ENCODE measurements at regions not wholly inside any gene's neighbourhood (a gene's known extent, or its start where the extent isn't known, plus 50 kb on each side); places are given as distances from the start of the nearest gene placed in this dataset.

DNA sequence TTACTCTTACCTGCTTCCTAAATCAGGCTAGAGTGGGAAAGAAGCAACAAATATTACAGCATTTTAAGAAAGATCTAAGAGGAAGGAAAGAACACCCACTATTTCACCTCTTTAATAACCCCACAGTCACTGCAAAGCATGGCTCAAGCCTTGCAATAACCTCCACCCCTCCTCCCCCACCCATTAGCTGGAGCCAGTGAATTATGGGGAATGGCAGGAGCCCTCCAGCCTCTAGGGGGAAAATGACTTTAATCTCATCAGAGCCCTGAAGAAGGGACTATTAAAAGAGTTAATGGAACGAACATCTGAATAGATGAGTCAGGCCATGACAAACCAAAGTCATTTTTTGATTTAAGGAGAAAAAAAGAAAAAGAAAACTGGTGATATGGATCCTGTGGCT lies 630.7 kb upstream of the PLXNA2 start:
- DNase-seq (ENCODE audit: low read depth in 2 of 3, low spot score in 2 of 3) = no peak

DNA sequence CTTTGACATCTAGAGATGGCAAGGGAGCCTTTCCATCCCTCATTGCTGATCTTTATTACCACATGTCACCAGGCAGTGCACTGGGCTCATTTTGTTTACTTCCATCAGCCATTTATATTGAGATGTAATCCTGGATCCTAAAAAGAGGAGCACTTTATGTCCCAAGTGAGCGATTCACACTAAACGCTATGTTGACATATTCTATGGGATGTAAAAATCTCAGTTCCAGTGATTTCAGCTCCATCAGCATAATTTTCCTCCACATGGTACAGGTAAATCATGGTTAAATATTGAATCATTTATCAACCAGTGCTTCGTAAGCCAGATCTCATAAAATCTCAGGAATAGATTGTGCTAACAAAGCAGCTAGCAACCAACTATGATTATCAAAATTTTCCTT lies 634.8 kb upstream of the PLXNA2 start:
- no peak for DNase-seq (ENCODE audit: low read depth in 2 of 3, low spot score in 2 of 3)

DNA sequence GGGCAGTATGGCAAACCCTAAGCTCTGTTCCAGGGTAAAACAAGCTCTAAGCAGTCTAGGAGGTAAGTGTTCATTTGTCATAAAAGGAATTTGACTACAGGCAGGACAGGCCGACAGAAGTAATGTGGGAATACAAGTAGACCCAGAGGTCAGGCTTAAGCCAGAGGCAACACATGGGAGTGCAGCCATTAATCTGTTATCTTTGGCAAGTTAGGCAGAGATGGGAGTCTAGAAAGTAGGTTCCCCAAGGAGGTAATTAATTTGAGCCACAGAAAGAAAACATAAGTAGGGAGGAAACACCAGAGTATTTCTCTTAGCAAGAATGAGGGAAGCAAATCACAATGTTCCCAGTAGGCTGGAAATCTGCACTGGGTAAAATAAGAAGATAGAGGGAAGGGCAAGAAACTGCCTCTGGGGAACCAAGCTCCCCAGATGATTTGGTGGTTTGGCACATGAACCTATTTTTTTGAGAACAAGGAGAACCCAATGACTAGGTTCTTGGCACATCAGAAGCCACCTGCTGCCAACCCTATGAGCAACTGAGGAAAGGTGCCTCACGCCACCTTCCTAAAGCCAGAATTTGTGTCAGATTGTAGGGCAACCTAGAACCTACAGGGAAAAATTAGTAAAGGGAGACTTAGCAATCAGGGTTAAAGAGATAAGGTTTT lies 636.4 kb upstream of the PLXNA2 start:
- DNase-seq (ENCODE audit: low read depth in 2 of 3, low spot score in 2 of 3) = no peak

DNA sequence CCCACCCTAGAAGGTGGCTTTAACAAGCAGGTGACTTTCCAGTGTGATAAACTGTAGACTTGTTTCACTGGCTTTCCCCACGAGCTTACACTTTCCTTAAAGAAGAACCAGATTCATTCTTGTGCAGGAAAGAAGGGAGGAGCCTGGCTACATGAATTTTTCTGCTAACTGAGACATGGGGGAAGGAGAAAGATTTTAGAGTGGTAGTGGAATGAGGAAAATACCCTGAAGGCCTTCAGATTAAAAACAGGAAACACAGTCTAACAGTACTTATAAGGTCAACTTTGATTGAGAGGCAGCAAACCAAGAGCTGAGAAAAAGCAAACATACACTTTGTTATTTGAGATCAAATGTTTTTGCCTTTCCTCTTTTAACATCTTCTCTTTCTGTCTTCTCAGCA lies 640.9 kb upstream of the PLXNA2 start:
- DNase-seq (ENCODE audit: low read depth in 2 of 3, low spot score in 2 of 3) = no peak

DNA sequence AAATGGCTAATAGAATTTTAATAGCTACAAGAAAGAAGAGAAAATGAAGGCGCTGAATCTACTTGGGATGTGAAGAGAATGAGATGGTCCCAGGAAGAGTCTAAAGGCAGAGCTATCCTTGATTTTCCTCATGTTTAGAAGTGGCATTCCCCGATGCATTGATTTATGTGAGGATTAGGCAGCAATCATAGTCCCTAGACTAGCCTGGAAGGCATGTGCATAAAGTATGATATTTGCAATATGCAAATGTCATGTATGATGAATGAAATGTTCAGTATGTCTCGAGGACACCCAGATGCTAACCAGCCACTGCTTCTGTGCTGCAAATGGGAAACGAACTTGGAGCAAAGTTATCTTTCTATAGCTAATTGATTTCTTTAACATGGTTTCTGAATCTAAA lies 641.5 kb upstream of the PLXNA2 start:
- no peak for DNase-seq (ENCODE audit: low read depth in 2 of 3, low spot score in 2 of 3)

DNA sequence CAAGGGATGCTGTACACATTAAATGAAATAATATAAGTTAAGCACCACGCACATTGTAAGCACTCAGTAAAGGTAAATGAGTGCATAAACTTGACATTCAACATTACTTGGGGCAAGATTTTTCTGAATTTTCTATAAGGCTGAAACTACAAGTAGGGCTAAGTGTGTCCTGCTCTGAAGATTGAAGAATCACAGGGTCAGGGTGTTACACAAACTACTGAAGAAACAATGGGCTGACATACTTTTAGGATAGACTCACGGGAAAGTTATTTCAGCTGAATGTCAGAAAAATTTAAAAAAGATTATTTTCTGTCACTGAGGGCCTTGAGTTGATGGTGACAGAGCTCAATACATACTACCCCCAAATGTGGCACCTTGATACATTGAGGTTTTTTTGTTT lies 644.2 kb upstream of the PLXNA2 start:
- DNase-seq (ENCODE audit: low read depth in 2 of 3, low spot score in 2 of 3) = no peak

DNA sequence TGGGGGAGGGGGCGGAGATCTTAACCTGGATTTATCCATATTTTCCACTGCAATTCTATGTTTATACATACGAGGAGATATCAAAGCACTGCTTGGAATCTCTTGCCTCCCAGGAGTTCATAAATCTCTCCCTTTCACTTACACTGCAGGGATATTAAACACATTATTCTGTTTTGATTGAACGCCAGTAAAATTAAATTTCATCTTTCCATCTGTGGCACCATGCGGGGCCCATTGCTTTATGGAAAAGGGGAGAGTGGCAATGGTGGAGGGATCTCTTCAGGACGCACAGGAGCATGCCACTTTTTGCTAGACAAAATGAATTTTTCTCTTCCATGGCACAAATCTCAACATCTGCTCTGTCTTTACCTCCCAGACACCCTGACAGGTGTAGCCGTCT lies 648.0 kb upstream of the PLXNA2 start:
- no peak for DNase-seq (ENCODE audit: low read depth in 2 of 3, low spot score in 2 of 3)

DNA sequence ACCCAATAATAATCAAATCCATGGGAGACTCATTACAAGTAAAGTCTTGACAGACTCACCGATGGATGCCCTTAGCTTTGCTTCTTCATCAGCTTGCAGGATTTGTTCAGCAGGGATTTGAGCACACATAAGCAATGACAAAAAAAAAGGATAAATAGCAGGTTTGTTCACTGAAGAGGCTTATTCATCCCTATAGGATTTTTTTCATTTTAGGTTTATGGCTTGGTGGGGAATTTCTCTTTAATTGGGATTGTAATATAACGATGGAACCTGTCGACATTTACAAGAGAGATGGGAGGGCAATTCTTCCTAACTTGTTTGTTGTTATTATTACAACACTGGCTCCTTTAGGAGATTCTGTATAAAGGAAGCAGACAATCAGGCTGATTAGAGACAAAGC lies 649.1 kb upstream of the PLXNA2 start:
- no peak for DNase-seq (ENCODE audit: low read depth in 2 of 3, low spot score in 2 of 3)

DNA sequence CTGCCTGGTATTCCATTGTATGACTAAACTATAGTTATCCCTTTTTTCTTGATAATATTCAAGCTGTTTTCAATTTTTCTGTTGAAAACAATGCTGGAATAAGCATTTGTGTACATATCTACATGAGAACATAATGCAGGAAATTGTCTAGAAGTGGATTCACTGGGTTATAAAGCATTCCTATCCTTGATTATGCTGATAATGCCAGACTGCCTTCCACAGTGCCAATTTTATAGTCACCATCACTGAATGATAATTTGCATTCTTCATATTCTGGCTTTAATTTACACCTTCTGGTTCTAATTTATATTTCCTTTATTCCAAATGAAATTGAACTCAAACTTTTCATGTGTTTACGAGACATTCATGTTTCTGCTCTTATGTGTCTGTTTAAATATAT lies 651.0 kb upstream of the PLXNA2 start:
- DNase-seq (ENCODE audit: low read depth in 2 of 3, low spot score in 2 of 3) = no peak

DNA sequence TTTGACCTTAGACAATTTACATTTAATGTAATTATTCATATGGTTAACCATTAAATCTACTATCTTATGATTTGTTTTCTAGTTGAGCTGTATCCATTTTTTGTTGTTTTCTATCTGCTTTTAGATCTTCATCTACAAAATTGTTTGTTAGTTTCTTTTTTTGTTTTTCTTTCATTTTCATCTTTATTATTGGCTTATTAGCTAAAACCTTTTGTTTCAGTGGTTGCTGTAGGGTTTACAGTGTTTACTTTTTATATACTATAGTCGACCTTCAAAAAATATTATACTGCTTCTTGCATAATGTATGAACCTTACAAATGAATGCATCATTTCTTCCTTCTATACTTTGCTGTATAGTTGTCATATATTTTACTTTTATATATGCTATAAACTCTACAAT lies 651.6 kb upstream of the PLXNA2 start:
- DNase-seq (ENCODE audit: low read depth in 2 of 3, low spot score in 2 of 3) = no peak

DNA sequence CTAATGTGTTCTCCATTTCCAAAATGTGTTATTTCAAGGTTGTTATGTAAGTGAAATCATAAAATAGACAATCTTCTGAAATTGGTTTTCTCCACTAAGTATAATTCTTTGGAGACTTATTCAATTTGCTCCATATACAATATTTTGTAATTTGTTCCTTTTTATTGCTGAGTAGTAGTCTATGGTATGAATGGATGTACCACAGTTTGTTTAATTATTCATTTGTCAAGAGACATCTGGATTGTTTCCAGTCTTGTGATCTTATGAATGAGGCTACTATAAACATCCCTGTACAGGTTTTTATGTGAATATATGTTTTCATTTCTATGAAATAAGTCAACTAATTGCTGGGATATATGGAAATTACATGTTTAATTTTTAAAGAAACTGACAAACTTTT lies 652.6 kb upstream of the PLXNA2 start:
- no peak for DNase-seq (ENCODE audit: low read depth in 2 of 3, low spot score in 2 of 3)

DNA sequence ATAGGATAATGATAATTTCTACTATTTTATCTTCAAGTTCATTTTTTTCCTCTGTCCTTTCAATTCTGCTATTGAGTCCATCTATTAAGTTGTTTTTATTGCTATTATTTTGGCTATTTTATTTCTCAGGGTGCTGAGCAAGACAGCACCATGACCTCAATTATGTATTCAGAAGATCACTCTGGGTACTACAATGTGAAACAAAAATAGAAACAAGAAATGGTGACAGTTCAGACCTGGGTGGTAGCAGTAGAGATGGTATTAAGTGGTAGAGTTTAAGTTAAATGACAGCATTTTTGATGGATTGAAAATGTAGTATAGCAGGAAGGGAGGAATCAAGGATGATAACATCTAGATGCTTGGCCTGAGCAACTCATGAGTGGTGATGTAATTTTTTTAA lies 655.3 kb upstream of the PLXNA2 start:
- no peak for DNase-seq (ENCODE audit: low read depth in 2 of 3, low spot score in 2 of 3)

DNA sequence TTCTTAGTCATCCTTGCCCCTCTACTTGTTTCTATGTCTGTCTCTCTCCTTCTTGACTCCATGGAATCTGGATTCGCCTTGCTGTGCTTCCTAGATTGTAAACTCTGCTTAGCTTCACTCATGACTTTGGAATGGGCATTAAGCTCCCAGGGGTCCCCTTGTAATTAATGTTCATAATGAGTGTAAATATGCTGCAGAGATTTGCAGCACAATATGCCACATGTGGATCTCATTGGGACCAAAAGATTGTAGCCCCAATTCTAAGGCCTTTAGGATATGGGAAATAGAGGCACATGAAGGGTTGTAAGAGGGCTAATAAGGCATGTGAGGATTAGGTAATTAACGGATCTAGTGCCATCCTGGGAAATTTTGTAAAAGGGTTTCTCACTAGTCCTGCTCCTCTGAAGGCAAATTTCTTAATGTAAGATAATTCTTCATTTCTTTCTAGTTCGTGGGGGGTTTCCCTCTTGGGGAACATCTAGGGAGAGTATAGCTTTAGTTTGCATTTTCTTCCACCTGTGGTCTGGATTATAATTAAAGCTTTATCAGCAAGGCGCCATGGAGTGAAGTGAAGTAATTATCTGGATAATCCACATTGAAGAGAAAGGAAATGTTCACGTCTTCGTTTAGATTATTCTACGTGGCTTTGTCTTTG lies 659.2 kb upstream of the PLXNA2 start:
- no peak for DNase-seq (ENCODE audit: low read depth in 2 of 3, low spot score in 2 of 3)

DNA sequence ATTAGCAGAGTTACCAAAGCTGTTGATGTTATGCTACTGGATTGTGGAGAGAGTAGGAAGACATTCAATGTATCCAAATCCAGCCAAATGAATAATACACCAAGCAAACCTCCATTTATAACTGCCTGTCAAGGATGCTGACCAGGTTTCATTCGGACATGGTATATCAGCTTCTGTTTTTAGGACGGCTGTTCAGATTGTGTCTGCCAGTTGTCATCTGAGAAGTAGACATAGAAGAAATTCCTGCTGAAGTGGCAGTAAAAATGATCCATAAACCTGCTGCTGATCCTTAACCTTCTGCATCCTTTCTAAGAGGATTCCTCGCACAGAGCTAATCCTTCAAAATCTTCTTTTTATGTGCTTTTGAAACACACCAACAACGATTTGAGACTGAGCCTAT lies 663.6 kb upstream of the PLXNA2 start:
- no peak for DNase-seq (ENCODE audit: low read depth in 2 of 3, low spot score in 2 of 3)

DNA sequence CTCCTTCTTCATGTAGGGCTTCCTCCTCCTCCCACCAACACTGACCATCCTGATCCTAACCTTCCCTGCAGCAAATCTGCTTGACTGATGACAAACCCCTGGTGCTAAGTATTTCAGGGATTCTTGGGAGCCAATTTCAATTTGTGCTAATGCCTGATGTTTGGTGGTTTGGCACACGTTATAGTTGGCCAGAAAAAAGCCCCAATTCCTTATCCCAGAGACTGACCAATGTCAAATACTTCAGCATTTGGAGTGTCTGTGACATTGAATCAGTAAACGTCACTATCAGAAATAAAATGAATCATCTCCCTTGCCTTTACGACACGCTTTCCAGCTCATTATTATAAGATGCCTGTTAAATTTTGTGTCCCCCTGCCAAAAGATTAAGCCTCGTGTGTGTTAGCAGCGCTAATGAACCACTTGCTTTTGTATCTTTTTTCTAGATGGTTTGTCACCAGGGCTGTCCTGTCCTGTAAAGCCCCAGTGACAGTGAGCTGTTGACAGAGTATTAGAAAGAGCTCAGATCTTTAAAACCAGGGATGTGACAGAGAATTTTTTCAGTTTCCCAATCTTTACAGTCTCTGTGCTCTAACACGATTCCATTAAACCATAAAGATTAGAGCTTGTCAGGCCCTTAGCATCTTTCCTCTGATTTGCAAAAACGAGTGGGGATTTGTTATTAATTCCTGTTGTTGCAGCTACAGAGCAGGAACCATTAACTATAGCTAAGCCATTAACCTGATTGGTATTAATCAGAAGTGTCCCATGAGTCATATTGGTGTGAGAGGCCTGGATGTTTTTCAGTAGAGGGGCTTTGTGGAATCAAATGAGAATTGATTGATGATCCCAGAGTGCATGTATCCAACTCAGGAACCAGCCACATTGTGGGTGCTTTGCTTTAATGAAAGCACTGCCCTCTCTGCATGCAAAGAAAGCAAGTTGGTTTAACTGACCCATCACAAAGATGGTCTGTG lies 665.1 kb upstream of the PLXNA2 start:
- DNase-seq (ENCODE audit: low read depth in 2 of 3, low spot score in 2 of 3) = no peak

DNA sequence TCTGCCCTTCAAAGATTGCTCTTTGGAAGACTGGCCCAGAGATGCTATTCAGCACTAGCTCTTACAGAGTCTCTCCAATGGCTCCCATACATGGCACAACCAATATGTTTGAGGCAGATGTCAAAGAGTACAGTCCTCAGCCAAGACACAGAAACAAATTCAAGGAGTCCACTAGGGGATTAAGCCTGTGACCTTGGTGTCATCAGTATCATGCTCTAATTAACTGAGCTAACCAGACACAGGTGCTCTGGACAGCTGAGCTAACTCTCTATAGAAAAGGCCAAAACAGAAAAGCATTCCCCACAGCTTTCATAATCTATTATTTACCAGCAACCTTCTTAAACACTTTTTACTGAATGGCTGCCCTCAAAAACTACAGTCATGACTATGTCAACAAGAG lies 666.0 kb upstream of the PLXNA2 start:
- DNase-seq (ENCODE audit: low read depth in 2 of 3, low spot score in 2 of 3) = no peak

DNA sequence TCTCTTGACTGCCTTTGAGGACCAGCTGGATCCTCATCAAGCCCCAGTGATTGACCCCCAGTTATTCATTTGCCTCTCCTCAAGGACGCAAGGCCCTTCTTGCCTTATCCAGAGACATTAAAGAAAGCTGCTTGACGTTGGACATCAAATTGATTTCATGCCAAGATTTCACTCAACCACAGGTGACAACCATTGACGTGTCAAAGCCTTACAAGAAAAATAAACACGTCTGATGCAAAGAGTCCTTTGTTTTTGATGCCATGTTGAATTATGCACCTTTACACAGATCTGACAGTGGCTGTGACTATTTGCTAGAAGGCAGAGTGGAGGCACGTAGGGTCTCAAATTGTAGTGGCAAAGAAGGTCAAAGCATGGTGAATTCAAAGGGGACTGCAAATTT lies 666.2 kb upstream of the CAMK1G start:
- DNase-seq (ENCODE audit: low read depth in 2 of 3, low spot score in 2 of 3) = no peak

DNA sequence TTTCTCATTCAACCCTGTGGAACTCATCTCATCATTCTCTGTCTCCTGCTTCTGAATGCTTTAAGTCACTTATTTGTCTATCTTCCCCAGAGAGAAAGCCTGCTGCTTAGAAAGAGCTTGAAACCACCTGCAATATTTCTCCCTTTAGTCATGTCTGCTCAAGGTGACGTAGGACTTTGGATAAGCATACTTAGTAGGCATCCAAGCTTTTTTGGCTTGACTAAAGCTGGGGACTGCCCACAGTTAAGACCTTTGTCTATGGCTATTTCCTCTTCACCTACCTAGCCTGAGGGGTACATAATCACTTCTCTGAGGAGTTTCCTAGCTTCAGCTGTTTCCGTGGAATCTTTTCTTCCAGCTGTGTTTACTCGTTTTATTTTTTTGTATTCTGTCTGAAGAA lies 665.8 kb upstream of the CAMK1G start:
- no peak for DNase-seq (ENCODE audit: low read depth in 2 of 3, low spot score in 2 of 3)

DNA sequence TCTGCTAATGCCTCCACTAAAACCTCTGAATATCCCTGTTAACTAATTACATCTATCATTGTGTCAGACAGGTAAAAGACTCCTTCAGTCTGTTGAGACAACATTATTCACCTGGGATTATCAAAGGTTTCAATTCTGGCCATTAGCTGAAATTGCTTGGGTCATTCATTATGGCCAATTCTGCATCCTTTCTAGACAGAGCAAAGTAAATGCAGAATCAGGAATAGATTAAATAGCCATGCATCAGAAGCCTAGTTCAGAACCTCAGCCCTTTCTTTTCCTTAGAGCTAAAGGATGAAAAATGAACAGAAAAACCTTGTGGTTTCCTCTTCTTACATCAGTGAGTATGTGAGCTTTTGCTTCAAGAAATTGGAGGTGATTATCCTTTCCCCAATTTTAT lies 665.4 kb upstream of the CAMK1G start:
- DNase-seq (ENCODE audit: low read depth in 2 of 3, low spot score in 2 of 3) = no peak

DNA sequence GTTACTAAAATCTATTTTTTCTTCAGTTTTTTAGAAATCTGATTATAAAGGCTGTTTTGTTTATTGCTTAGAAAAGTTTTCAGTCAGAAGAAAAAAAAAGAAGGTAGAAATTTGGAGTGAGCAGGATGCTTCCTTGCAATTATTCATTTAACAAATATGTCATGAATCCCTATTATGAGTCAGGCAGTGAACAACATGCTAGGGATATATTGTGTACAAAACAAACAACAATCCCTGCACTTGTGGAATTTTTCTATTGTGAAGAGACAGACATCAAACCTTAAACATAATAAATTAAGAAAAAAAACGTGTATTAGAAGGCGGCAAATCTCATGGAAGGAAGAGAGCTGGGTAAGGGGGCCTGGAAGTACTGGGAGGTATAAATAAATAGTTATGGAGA lies 664.1 kb upstream of the CAMK1G start:
- DNase-seq (ENCODE audit: low read depth in 2 of 3, low spot score in 2 of 3) = no peak

DNA sequence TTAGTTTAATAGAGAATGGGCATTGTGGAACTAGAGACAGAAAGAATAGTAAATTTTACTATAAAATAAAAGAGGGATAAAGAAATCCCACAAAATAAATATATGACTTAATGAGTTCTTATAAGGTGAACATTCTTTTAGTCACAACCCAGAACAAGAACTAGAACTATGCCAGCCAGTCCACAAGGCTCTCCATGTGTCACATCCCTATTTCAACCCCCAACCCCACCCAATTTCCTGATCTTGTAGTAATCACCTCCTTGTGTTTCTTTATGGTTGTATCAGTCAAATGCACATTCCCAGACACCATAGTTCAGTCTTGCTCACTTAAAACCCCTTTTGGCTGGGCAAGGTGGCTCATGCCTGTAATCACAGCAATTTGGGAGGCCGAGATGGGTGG lies 662.3 kb upstream of the CAMK1G start:
- DNase-seq (ENCODE audit: low read depth in 2 of 3, low spot score in 2 of 3) = no peak

DNA sequence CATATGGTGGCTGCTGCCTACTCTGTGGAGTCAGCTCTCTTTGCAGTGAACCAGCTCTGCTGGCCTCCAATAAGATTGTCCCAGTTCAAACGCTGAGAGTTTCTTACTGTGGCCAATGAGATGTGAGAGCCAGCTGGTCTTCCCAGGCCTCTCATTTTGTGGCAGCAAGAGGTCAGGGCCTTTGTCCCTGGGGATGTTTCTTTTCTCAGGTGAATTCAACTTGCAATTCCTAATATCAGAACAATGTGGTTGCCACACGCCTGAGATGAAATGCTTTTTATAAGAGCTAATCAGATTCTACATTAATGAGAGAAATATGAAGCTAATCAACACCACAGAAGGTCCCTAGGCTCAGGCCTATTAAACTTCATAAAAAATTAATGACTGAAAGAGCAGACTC lies 660.1 kb upstream of the CAMK1G start:
- DNase-seq (ENCODE audit: low read depth in 2 of 3, low spot score in 2 of 3) = no peak
